Activated naive CD4-positive, alpha-beta T cell (primary cell): ENCODE measurements at regions not wholly inside any gene's neighbourhood (a gene's known extent, or its start where the extent isn't known, plus 50 kb on each side); places are given as distances from the start of the nearest gene placed in this dataset.

Source experiments
- DNase-seq, 4 experiments: peaks; one replicate each; lab custom pipeline; 2025; lab: John Stamatoyannopoulos, UW

- no peak for DNase-seq
Observed at GRCh38 chr2:12168791-12169388, 422.5 kb downstream of the LPIN1 start.

- no peak for DNase-seq
Observed at GRCh38 chr2:12169721-12170120, 423.3 kb downstream of the LPIN1 start.

- no peak for DNase-seq
Observed at GRCh38 chr2:12170121-12170520, 423.7 kb downstream of the LPIN1 start.

- no peak for DNase-seq
Observed at GRCh38 chr2:12173271-12173942, 427.0 kb downstream of the LPIN1 start.

- DNase-seq: no peak
Observed at GRCh38 chr2:12173943-12174340, 427.5 kb downstream of the LPIN1 start.

GRCh38 chr2:12175323-12175722, 428.9 kb downstream of the LPIN1 start:
- DNase-seq: no peak

- DNase-seq: no peak
Observed at GRCh38 chr2:12176623-12177454, 430.4 kb downstream of the LPIN1 start.

- no peak for DNase-seq
Observed at GRCh38 chr2:12177455-12178288, 431.2 kb downstream of the LPIN1 start.

- no peak for DNase-seq
Observed at GRCh38 chr2:12178289-12179080, 432.1 kb downstream of the LPIN1 start.

GRCh38 chr2:12180031-12180430, 433.6 kb downstream of the LPIN1 start:
- DNase-seq: no peak

- no peak for DNase-seq
Observed at GRCh38 chr2:12183032-12183645, 436.7 kb downstream of the LPIN1 start.

- no peak for DNase-seq
Observed at GRCh38 chr2:12192762-12193161, 446.3 kb downstream of the LPIN1 start.

- no peak for DNase-seq
Observed at GRCh38 chr2:12194968-12195367, 448.5 kb downstream of the LPIN1 start.

GRCh38 chr2:12196495-12196894, 450.1 kb downstream of the LPIN1 start:
- DNase-seq: no peak

- DNase-seq: no peak
Observed at GRCh38 chr2:12197133-12197532, 450.7 kb downstream of the LPIN1 start.

GRCh38 chr2:12199491-12200211, 453.2 kb downstream of the LPIN1 start:
- no peak for DNase-seq

GRCh38 chr2:12201369-12201768, 454.9 kb downstream of the LPIN1 start:
- DNase-seq: no peak

- no peak for DNase-seq
Observed at GRCh38 chr2:12202313-12203075, 456.1 kb downstream of the LPIN1 start.

GRCh38 chr2:12203528-12203927, 457.1 kb downstream of the LPIN1 start:
- no peak for DNase-seq
